Stomach (tissue), 4 donors: ENCODE measurements at regions not wholly inside any gene's neighbourhood (a gene's known extent, or its start where the extent isn't known, plus 50 kb on each side); places are given as distances from the start of the nearest gene placed in this dataset.

Source experiments
- EP300 ChIP-seq: sonication (generic); formaldehyde crosslinking; IDR thresholded peaks from one replicate; pipeline ENCODE4 v1.6.1; 2017; ENCODE audit warnings: antibody characterized with exemption
- POLR2A ChIP-seq, 4 donors: fragments of 450-650 bp; IDR thresholded peaks; one replicate each; pipeline ENCODE4 v1.6.1; 2016; ENCODE audit warnings: antibody characterized with exemption in 4 of 4, control low read depth in 2 of 4, mild to moderate bottlenecking in 1 of 4, moderate library complexity in 1 of 4
- POLR2AphosphoS5 ChIP-seq, 3 donors: sonication (generic); formaldehyde crosslinking; IDR thresholded peaks; one replicate each; pipeline ENCODE4 v1.6.1; 2016; ENCODE audit warnings: antibody characterized with exemption in 3 of 3
- TF ChIP-seq, protein P1 (sequence below), 7 experiments: fragments of 450-650 bp in 4 of 7; fragments of 200-600 bp in 3 of 7; sonication (generic) in 3 of 7; IDR thresholded peaks; one replicate each; pipeline ENCODE4 v1.5.1; 2016 to 2019; ENCODE audit warnings: antibody characterized with exemption in 7 of 7, control low read depth in 2 of 7, mild to moderate bottlenecking in 1 of 7

DNA sequence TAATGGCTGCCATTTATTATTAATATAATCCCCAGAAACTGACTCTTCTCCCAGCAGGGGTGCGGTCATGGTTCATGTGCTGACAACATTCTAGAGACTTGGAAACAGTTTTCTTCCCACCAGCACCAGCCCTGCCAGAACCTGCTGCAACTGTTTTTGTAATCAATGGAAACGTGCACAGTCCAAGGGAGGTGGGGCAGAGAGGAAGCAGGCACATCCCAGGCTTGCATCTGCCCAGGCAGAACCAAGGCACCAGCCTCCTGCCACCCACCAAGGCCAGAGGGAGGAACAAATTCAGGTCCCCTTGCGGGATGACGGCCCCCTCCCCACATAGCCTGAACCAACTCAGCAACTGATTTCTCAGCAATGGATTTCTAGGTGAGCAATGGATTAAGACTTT, 119.0 kb downstream of the OAT start:
- TF ChIP-seq POLR2A (IDR thresholded peaks at IDR 0.05) = no peak
- TF ChIP-seq, protein P1, sequence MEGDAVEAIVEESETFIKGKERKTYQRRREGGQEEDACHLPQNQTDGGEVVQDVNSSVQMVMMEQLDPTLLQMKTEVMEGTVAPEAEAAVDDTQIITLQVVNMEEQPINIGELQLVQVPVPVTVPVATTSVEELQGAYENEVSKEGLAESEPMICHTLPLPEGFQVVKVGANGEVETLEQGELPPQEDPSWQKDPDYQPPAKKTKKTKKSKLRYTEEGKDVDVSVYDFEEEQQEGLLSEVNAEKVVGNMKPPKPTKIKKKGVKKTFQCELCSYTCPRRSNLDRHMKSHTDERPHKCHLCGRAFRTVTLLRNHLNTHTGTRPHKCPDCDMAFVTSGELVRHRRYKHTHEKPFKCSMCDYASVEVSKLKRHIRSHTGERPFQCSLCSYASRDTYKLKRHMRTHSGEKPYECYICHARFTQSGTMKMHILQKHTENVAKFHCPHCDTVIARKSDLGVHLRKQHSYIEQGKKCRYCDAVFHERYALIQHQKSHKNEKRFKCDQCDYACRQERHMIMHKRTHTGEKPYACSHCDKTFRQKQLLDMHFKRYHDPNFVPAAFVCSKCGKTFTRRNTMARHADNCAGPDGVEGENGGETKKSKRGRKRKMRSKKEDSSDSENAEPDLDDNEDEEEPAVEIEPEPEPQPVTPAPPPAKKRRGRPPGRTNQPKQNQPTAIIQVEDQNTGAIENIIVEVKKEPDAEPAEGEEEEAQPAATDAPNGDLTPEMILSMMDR (IDR thresholded peaks at IDR 0.05) = no peak
- TF ChIP-seq POLR2AphosphoS5 (IDR thresholded peaks at IDR 0.05) = no peak
- TF ChIP-seq EP300 = no peak
